ENCODE measurements at regions not wholly inside any gene's neighbourhood (a gene's known extent, or its start where the extent isn't known, plus 50 kb on each side); places are given as distances from the start of the nearest gene placed in this dataset.

GRCh38 chr2:105645031-105645937 lies 99.4 kb upstream of the NCK2 start:
- no peak for TF ChIP-seq TAF1 (IDR thresholded peaks at IDR 0.05; ENCODE audit: low read depth)
- no peak for TF ChIP-seq EP300 (IDR thresholded peaks at IDR 0.05; ENCODE audit: borderline replicate concordance)
- no peak for TF ChIP-seq RAD21 (IDR thresholded peaks at IDR 0.05; ENCODE audit: low read depth)
- no peak for TF ChIP-seq NFIC (IDR thresholded peaks at IDR 0.05)
- TF ChIP-seq FOXM1 (IDR thresholded peaks at IDR 0.05; ENCODE audit: borderline replicate concordance, low read depth), result no peak
- no peak for TF ChIP-seq TCF12 (IDR thresholded peaks at IDR 0.05; ENCODE audit: low read depth)
- no peak for TF ChIP-seq CEBPB (IDR thresholded peaks at IDR 0.05)
- TF ChIP-seq ZBTB7A (IDR thresholded peaks at IDR 0.05; ENCODE audit: low read depth), result no peak
- TF ChIP-seq EGR1 (IDR thresholded peaks at IDR 0.05), result no peak
- no peak for TF ChIP-seq USF1 (IDR thresholded peaks at IDR 0.05)
- TF ChIP-seq REST (IDR thresholded peaks at IDR 0.05; ENCODE audit: low read depth), result no peak
- TF ChIP-seq YY1 (IDR thresholded peaks at IDR 0.05; ENCODE audit: low read depth), result no peak
- no peak for TF ChIP-seq CREB1 (IDR thresholded peaks at IDR 0.05; ENCODE audit: low read depth)
- TF ChIP-seq TEAD4 (IDR thresholded peaks at IDR 0.05), result no peak
- no peak for TF ChIP-seq MAX (IDR thresholded peaks at IDR 0.05)

GRCh38 chr2:105644174-105644980 lies 100.3 kb upstream of the NCK2 start:
- TF ChIP-seq MAX (IDR thresholded peaks at IDR 0.05) (no peak), REST (IDR thresholded peaks at IDR 0.05; ENCODE audit: low read depth) (no peak), FOXM1 (IDR thresholded peaks at IDR 0.05; ENCODE audit: borderline replicate concordance, low read depth) (no peak), CEBPB (IDR thresholded peaks at IDR 0.05) (no peak), TCF12 (IDR thresholded peaks at IDR 0.05; ENCODE audit: low read depth) (no peak), CREB1 (IDR thresholded peaks at IDR 0.05; ENCODE audit: low read depth) (no peak), USF1 (IDR thresholded peaks at IDR 0.05) (no peak)

- no peak for TF ChIP-seq USF1 (IDR thresholded peaks at IDR 0.05)
- no peak for TF ChIP-seq TAF1 (IDR thresholded peaks at IDR 0.05; ENCODE audit: low read depth)
- TF ChIP-seq CEBPB (IDR thresholded peaks at IDR 0.05), result no peak
- TF ChIP-seq ZBTB7A (IDR thresholded peaks at IDR 0.05; ENCODE audit: low read depth), result no peak
- TF ChIP-seq MAX (IDR thresholded peaks at IDR 0.05), result no peak
- no peak for TF ChIP-seq EP300 (IDR thresholded peaks at IDR 0.05; ENCODE audit: borderline replicate concordance)
- TF ChIP-seq TCF12 (IDR thresholded peaks at IDR 0.05; ENCODE audit: low read depth), result no peak
- TF ChIP-seq REST (IDR thresholded peaks at IDR 0.05; ENCODE audit: low read depth), result no peak
- no peak for TF ChIP-seq FOXM1 (IDR thresholded peaks at IDR 0.05; ENCODE audit: borderline replicate concordance, low read depth)
- no peak for TF ChIP-seq YY1 (IDR thresholded peaks at IDR 0.05; ENCODE audit: low read depth)
- no peak for TF ChIP-seq EGR1 (IDR thresholded peaks at IDR 0.05)
These were observed 101.1 kb upstream of the NCK2 start for GRCh38 chr2:105643405-105644173.
